Cardiac fibroblast (primary cell): ENCODE measurements at regions not wholly inside any gene's neighbourhood (a gene's known extent, or its start where the extent isn't known, plus 50 kb on each side); places are given as distances from the start of the nearest gene placed in this dataset.

Source experiments
- DNase-seq, 2 donors: peaks; one replicate each; pipeline versions ENCODE4 v3.0.0 to v3.0.0-alpha.2; 2010; ENCODE audit warnings: low read depth in 2 of 2
- H3K4me3 ChIP-seq, 2 donors: replicated peaks in 1 of 2; 1 replicate in 1 of 2; 2 replicates in 1 of 2; pipeline ENCODE4 v1.5.1; 2011; ENCODE audit warnings: low read depth in 2 of 2, low read length in 2 of 2, mild to moderate bottlenecking in 2 of 2, moderate library complexity in 1 of 2
- CTCF ChIP-seq: IDR thresholded peaks from one replicate; pipeline ENCODE4 v1.5.1; 2011; ENCODE audit warnings: low read depth, mild to moderate bottlenecking, low read length, inconsistent platforms

GRCh38 chr12:42776396-42776795, 186.8 kb upstream of the PRICKLE1 start:
- no peak overlapping the region for H3K4me3 ChIP-seq
- no peak for DNase-seq
- no peak for TF ChIP-seq CTCF

DNA sequence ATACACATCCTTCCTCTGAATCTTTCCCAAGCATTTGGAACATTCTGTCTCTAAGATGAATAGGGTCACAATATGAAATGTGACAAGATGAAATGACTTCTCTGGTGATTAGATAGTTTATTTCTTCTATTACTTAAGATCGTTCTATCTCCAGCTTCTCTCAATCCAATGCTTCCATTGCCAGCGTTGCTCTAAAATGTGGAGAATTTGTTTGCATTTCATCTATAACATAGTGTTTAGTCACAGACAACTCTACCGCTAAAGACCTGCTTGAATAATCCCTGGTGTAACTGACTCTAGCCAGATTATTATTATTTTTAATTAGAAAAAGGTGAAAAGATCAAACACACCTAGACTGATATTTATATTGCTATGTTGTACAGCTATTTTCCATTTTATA, 184.7 kb upstream of the PRICKLE1 start:
- no peak for DNase-seq
- no peak overlapping the region for H3K4me3 ChIP-seq
- no peak for TF ChIP-seq CTCF

- TF ChIP-seq CTCF, result no peak
- no peak for DNase-seq
- no peak overlapping the region for H3K4me3 ChIP-seq
These were observed 180.7 kb upstream of the PRICKLE1 start for GRCh38 chr12:42770261-42770660.

- no peak for DNase-seq
- no peak for TF ChIP-seq CTCF
These were observed 179.9 kb upstream of the PRICKLE1 start for GRCh38 chr12:42769455-42769854.

GRCh38 chr12:42767998-42768397, 178.5 kb upstream of the PRICKLE1 start:
- no peak overlapping the region for H3K4me3 ChIP-seq
- TF ChIP-seq CTCF, result no peak

More at GRCh38 chr12:42769455-42769854, 179.9 kb upstream of the PRICKLE1 start:
- H3K4me3 ChIP-seq, result no peak overlapping the region

GRCh38 chr12:42767326-42767954, 177.9 kb upstream of the PRICKLE1 start:
- H3K4me3 ChIP-seq, result no peak overlapping the region
- no peak for DNase-seq
- TF ChIP-seq CTCF, result no peak

More at GRCh38 chr12:42767998-42768397, 178.5 kb upstream of the PRICKLE1 start:
- no peak for DNase-seq

DNA sequence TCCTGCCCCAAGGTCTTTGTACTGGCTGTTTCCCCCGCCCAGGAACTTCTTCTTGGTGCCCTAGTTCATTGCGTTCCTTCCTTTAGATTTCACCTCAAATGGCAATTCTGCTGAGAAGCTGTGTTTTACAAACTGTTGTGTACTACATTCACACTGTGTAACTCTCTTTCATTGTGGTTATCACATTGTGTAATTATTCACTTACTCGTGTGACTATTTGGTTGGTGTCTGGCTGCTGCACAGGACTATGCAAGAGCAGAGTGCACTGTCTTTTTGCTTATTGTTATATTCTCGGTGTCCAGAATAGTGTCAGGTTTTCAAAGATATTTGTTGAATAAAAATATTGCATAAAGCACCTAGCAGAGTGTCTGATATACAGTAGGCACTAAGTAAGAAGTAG, 177.2 kb upstream of the PRICKLE1 start:
- no peak for DNase-seq

More for the DNA sequence above, 177.2 kb upstream of the PRICKLE1 start:
- TF ChIP-seq CTCF, result no peak
- H3K4me3 ChIP-seq, result no peak overlapping the region
